IMR-90 (cell line): ENCODE measurements at regions not wholly inside any gene's neighbourhood (a gene's known extent, or its start where the extent isn't known, plus 50 kb on each side); places are given as distances from the start of the nearest gene placed in this dataset.

Source experiments
- ATAC-seq: fragments of 200-7000 bp; cut with Tn5 transposase; 2 replicates; pipeline ENCODE4 v1.9.1; 2020; ENCODE audit warnings: low read depth, mild to moderate bottlenecking, moderate library complexity
- BruUV-seq: library from RNA; stranded (reverse); fragments of 400-500 nt; replicated peaks from 2 replicates; lab custom pipeline; 2021; lab: Mats Ljungman, UMichigan
- CTCF ChIA-PET: fragments of 300-600 bp; formaldehyde crosslinking; extraction: SDS; loops from one replicate; lab custom pipeline; 2021; ENCODE audit warnings: antibody characterized with exemption; lab: Yijun Ruan, JAX
- POLR2A ChIA-PET: fragments of 300-600 bp; sonication (Branson Sonifier 250); formaldehyde crosslinking; loops from one replicate; lab custom pipeline; 2022; ENCODE audit warnings: antibody characterized with exemption; ENCODE audit not compliant: unreplicated experiment; lab: Charles Lee
- DNase-seq: peaks from one replicate; pipeline ENCODE4 v3.0.0; 2013
- H2AFZ ChIP-seq: replicated peaks from 2 replicates; pipeline ENCODE3; 2013; ENCODE audit warnings: low read length, mild to moderate bottlenecking; ENCODE audit not compliant: poor library complexity
- H2AK5ac ChIP-seq: 2 replicates; pipeline ENCODE4 v1.6.1; 2013; ENCODE audit warnings: low read depth, low read length, inconsistent platforms
- H2AK9ac ChIP-seq: replicated peaks from 2 replicates; pipeline ENCODE3; 2013; ENCODE audit warnings: mild to moderate bottlenecking, low read depth, low read length, moderate library complexity; ENCODE audit not compliant: poor library complexity
- H2BK120ac ChIP-seq: 2 replicates; pipeline ENCODE4 v1.6.1; 2013; ENCODE audit warnings: low read depth, low read length, inconsistent platforms
- H2BK15ac ChIP-seq: 3 replicates; pipeline ENCODE4 v1.6.1; 2013; ENCODE audit warnings: low read depth, low read length, inconsistent platforms
- H2BK20ac ChIP-seq: 2 replicates; pipeline ENCODE4 v1.6.1; 2013; ENCODE audit warnings: low read depth, mild to moderate bottlenecking, inconsistent platforms, low read length, moderate library complexity
- H2BK5ac ChIP-seq: 2 replicates; pipeline ENCODE4 v1.6.1; 2013; ENCODE audit warnings: mild to moderate bottlenecking, low read depth, low read length, inconsistent platforms; ENCODE audit not compliant: poor library complexity, severe bottlenecking
- H3K14ac ChIP-seq: replicated peaks from 2 replicates; pipeline ENCODE4 v1.6.1; 2013; ENCODE audit warnings: low read depth, low read length, inconsistent platforms
- H3K18ac ChIP-seq: 2 replicates; pipeline ENCODE4 v1.6.1; 2013; ENCODE audit warnings: low read depth, low read length, control low read depth
- H3K23ac ChIP-seq: 2 replicates; pipeline ENCODE4 v1.6.1; 2013; ENCODE audit warnings: low read depth, low read length, inconsistent platforms
- H3K27ac ChIP-seq: 2 replicates; pipeline ENCODE4 v1.5.1; 2013; ENCODE audit warnings: mild to moderate bottlenecking, control low read depth, low read length; ENCODE audit not compliant: insufficient read depth
- H3K27me3 ChIP-seq: 2 replicates; pipeline ENCODE4 v1.6.1; 2013; ENCODE audit warnings: low read length; ENCODE audit not compliant: control insufficient read depth, insufficient read depth
- H3K36me3 ChIP-seq: 2 replicates; pipeline ENCODE4 v1.6.1; 2013; ENCODE audit warnings: low read length, mixed read lengths; ENCODE audit not compliant: control insufficient read depth, insufficient read depth
- H3K4ac ChIP-seq: 2 replicates; pipeline ENCODE4 v1.6.1; 2013; ENCODE audit warnings: low read depth, low read length, inconsistent platforms
- H3K4me1 ChIP-seq: 2 replicates; pipeline ENCODE4 v1.6.1; 2013; ENCODE audit warnings: low read length, mixed read lengths; ENCODE audit not compliant: control insufficient read depth, insufficient read depth
- H3K4me2 ChIP-seq: 2 replicates; pipeline ENCODE4 v1.6.1; 2013; ENCODE audit warnings: low read depth, mild to moderate bottlenecking, control low read depth, low read length, moderate library complexity
- H3K4me3 ChIP-seq: 2 replicates; pipeline ENCODE4 v1.5.1; 2013; ENCODE audit warnings: low read depth, mild to moderate bottlenecking, control low read depth, low read length, moderate library complexity; ENCODE audit not compliant: insufficient read depth
- H3K56ac ChIP-seq: 2 replicates; pipeline ENCODE4 v1.6.1; 2013; ENCODE audit warnings: low read length, inconsistent platforms; ENCODE audit not compliant: insufficient read depth; ENCODE audit errors: extremely low read depth
- H3K79me1 ChIP-seq, 2 experiments: 2 replicates each; pipeline ENCODE4 v1.6.1; 2013; ENCODE audit warnings: low read length in 2 of 2, inconsistent platforms in 1 of 2, low read depth in 1 of 2
- H3K9ac ChIP-seq: 2 replicates; pipeline ENCODE4 v1.6.1; 2013; ENCODE audit warnings: low read depth, low read length, control low read depth
- H3K9me1 ChIP-seq: 2 replicates; pipeline ENCODE4 v1.6.1; 2013; ENCODE audit warnings: low read length, inconsistent platforms; ENCODE audit not compliant: insufficient read depth
- H3K9me3 ChIP-seq: 2 replicates; pipeline ENCODE4 v1.6.1; 2013; ENCODE audit warnings: low read length; ENCODE audit not compliant: control insufficient read depth, insufficient read depth
- H4K20me1 ChIP-seq: 2 replicates; pipeline ENCODE4 v1.6.1; 2013; ENCODE audit warnings: low read length, inconsistent platforms; ENCODE audit not compliant: insufficient read depth
- H4K5ac ChIP-seq: 2 replicates; pipeline ENCODE4 v1.6.1; 2013; ENCODE audit warnings: mild to moderate bottlenecking, low read depth, low read length, control low read depth
- H4K8ac ChIP-seq, 2 experiments: 2 replicates each; pipeline ENCODE4 v1.6.1; 2013; ENCODE audit warnings: low read depth in 2 of 2, low read length in 2 of 2, control low read depth in 1 of 2, inconsistent platforms in 1 of 2
- H4K91ac ChIP-seq: 2 replicates; pipeline ENCODE4 v1.6.1; 2013; ENCODE audit warnings: low read depth, low read length, inconsistent platforms; ENCODE audit not compliant: insufficient read depth
- CEBPB ChIP-seq: IDR thresholded peaks from 2 replicates; pipeline ENCODE4 v1.6.1; 2012; ENCODE audit warnings: low read depth, low read length, improper control_type of control experiment
- ELK1 ChIP-seq: fragments of 150-350 bp; IDR thresholded peaks from 2 replicates; pipeline ENCODE4 v1.6.1; 2016; ENCODE audit warnings: low read depth, mild to moderate bottlenecking, low read length, moderate library complexity, borderline replicate concordance
- FOS ChIP-seq: fragments of 150-350 bp; IDR thresholded peaks from 2 replicates; pipeline ENCODE4 v1.6.1; 2016; ENCODE audit warnings: low read depth, low read length
- RCOR1 ChIP-seq: IDR thresholded peaks from 2 replicates; pipeline ENCODE4 v1.6.1; 2012; ENCODE audit warnings: mild to moderate bottlenecking, low read length, improper control_type of control experiment; ENCODE audit not compliant: insufficient replicate concordance
- RFX5 ChIP-seq: IDR thresholded peaks from 2 replicates; pipeline ENCODE4 v1.8.0; 2012; ENCODE audit warnings: low read depth, mild to moderate bottlenecking, low read length, moderate library complexity
- dilution Hi-C: fragments of 300-500 bp; cut with HindIII; formaldehyde crosslinking; loops from one replicate; pipeline ENCODE4 v1.14.3; 2018; ENCODE audit warnings: low sequenced_read_pairs; ENCODE audit not compliant: unreplicated experiment
- in situ Hi-C: fragments of 300-500 bp; cut with MboI; formaldehyde crosslinking; loops from 3 replicates; pipeline ENCODE4 v1.14.3; 2019; ENCODE audit warnings: low sequenced_read_pairs, inconsistent platforms, mixed read lengths
- intact Hi-C: fragments of 100-400 bp; cut with micrococcal nuclease; formaldehyde crosslinking; loops from 2 replicates; pipeline ENCODE4 v1.10.0; 2022

DNA sequence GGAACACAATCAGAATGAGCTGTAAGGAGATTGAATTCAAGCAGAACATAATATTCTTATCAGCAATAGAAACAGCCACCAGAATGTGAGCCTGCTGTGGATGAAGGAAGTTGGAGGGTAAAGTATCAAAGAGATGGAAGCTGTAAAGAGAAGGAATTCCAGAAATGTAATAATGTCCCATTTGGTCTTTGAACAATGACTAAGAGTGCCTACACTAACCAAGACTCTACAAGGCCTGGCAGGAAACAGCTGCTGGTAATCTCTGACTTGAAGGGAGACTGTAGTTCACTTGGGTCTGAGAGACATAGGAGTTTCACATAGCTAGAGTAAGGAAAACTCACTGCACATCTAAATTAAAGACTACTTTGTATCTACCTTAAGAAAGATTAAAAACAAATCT is 1176.0 kb upstream of the ALCAM start:
- no peak overlapping the region for H3K4me2 ChIP-seq
- no peak for DNase-seq
- H3K14ac ChIP-seq = no peak overlapping the region
- no peaks in the 10 kb centered on the region for H3K36me3 ChIP-seq
- H4K5ac ChIP-seq = no peak overlapping the region
- no TSS peak for BruUV-seq
- no peak overlapping the region for H2BK120ac ChIP-seq
- H4K20me1 ChIP-seq = no peaks in the 10 kb centered on the region
- no peak overlapping the region for H3K56ac ChIP-seq
- no peak overlapping the region for H2BK20ac ChIP-seq
- dilution Hi-C loops (no loop called here), intact Hi-C loops (no loop called here), in situ Hi-C loops (no loop called here)
- no peak for ATAC-seq
- POLR2A ChIA-PET = no interaction called here
- H3K23ac ChIP-seq = no peak overlapping the region
- H2AK9ac ChIP-seq = no peak overlapping the region
- no peaks in the 10 kb centered on the region for H3K79me1 ChIP-seq
- H3K4ac ChIP-seq = no peak overlapping the region
- H2AK5ac ChIP-seq = no peak overlapping the region
- no peaks in the 10 kb centered on the region for H3K9me3 ChIP-seq
- no peak overlapping the region for H3K27ac ChIP-seq
- H2AFZ ChIP-seq = no peak overlapping the region
- H2BK15ac ChIP-seq = no peak overlapping the region
- no peak overlapping the region for H2BK5ac ChIP-seq
- TF ChIP-seq RFX5 = no peak
- no peak for TF ChIP-seq FOS
- no peak for TF ChIP-seq ELK1
- no peak for TF ChIP-seq RCOR1
- no peak for TF ChIP-seq CEBPB
- no peak overlapping the region for H4K8ac ChIP-seq
- CTCF ChIA-PET = interaction anchor here (0.6 kb wide), 1 partner anchor 36 kb away, joined by 3 read pairs; no protein-coding TSS in a partner anchor
- H3K18ac ChIP-seq = no peak overlapping the region
- H4K91ac ChIP-seq = no peak overlapping the region
- H3K9me1 ChIP-seq = no peaks in the 10 kb centered on the region
- H3K9ac ChIP-seq = no peak overlapping the region
- no peak overlapping the region for H3K4me3 ChIP-seq
- H3K4me1 ChIP-seq = no peaks in the 10 kb centered on the region
- no peaks in the 10 kb centered on the region for H3K27me3 ChIP-seq
